ENCODE measurements at regions not wholly inside any gene's neighbourhood (a gene's known extent, or its start where the extent isn't known, plus 50 kb on each side); places are given as distances from the start of the nearest gene placed in this dataset.

- no peak for DNase-seq (ENCODE audit: low read depth)
- TF ChIP-seq CTCF (IDR thresholded peaks at IDR 0.05; ENCODE audit: control insufficient read depth, insufficient read depth, low read depth, low read length, missing control alignments) = no peak
- H3K4me3 ChIP-seq (ENCODE audit: control insufficient read depth, low read depth, low read length) = no peak overlapping the region
These were observed 483.1 kb downstream of the MAFB start for GRCh38 chr20:40205971-40206370.

GRCh38 chr20:40203032-40203431, 486.0 kb downstream of the MAFB start:
- no peak for TF ChIP-seq CTCF (IDR thresholded peaks at IDR 0.05; ENCODE audit: control insufficient read depth, insufficient read depth, low read depth, low read length, missing control alignments)
- H3K4me3 ChIP-seq (ENCODE audit: control insufficient read depth, low read depth, low read length) = no peak overlapping the region
- no peak for DNase-seq (ENCODE audit: low read depth)

GRCh38 chr20:40197691-40198090, 491.3 kb downstream of the MAFB start:
- no peak overlapping the region for H3K4me3 ChIP-seq (ENCODE audit: control insufficient read depth, low read depth, low read length)
- DNase-seq (ENCODE audit: low read depth) = no peak
- TF ChIP-seq CTCF (IDR thresholded peaks at IDR 0.05; ENCODE audit: control insufficient read depth, insufficient read depth, low read depth, low read length, missing control alignments) = no peak

- no peak overlapping the region for H3K4me3 ChIP-seq (ENCODE audit: control insufficient read depth, low read depth, low read length)
- no peak for DNase-seq (ENCODE audit: low read depth)
- no peak for TF ChIP-seq CTCF (IDR thresholded peaks at IDR 0.05; ENCODE audit: control insufficient read depth, insufficient read depth, low read depth, low read length, missing control alignments)
These were observed 492.1 kb downstream of the MAFB start for GRCh38 chr20:40196846-40197436.

DNA sequence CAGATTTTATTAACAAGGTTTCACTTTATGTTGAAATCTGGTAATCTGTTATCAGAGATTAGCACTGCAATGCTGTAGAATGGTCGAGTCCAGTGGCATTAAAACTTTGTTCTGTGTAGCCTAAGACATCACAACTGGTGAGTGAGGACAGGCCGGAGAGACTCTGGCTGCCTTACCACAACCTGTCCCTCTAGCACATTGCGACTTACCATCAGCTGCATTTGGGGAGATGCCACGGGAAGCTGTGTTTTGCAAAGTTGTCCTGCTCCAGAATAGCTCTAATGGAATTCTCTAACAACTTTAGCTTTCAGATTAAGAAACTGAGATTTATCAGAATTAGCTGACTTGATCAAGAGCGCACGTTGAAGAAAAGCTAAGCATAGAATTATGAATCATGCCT, 493.3 kb downstream of the MAFB start:
- no peak for TF ChIP-seq CTCF (IDR thresholded peaks at IDR 0.05; ENCODE audit: control insufficient read depth, insufficient read depth, low read depth, low read length, missing control alignments)
- no peak for DNase-seq (ENCODE audit: low read depth)
- H3K4me3 ChIP-seq (ENCODE audit: control insufficient read depth, low read depth, low read length) = no peak overlapping the region

- no peak overlapping the region for H3K4me3 ChIP-seq (ENCODE audit: control insufficient read depth, low read depth, low read length)
- no peak for DNase-seq (ENCODE audit: low read depth)
- TF ChIP-seq CTCF (IDR thresholded peaks at IDR 0.05; ENCODE audit: control insufficient read depth, insufficient read depth, low read depth, low read length, missing control alignments) = no peak
These were observed 496.5 kb downstream of the MAFB start for GRCh38 chr20:40192529-40192928.

GRCh38 chr20:40192081-40192480, 497.0 kb downstream of the MAFB start:
- TF ChIP-seq CTCF (IDR thresholded peaks at IDR 0.05; ENCODE audit: control insufficient read depth, insufficient read depth, low read depth, low read length, missing control alignments) = no peak
- H3K4me3 ChIP-seq (ENCODE audit: control insufficient read depth, low read depth, low read length) = no peak overlapping the region
- DNase-seq (ENCODE audit: low read depth) = no peak
